ENCODE measurements at regions not wholly inside any gene's neighbourhood (a gene's known extent, or its start where the extent isn't known, plus 50 kb on each side); places are given as distances from the start of the nearest gene placed in this dataset.

DNA sequence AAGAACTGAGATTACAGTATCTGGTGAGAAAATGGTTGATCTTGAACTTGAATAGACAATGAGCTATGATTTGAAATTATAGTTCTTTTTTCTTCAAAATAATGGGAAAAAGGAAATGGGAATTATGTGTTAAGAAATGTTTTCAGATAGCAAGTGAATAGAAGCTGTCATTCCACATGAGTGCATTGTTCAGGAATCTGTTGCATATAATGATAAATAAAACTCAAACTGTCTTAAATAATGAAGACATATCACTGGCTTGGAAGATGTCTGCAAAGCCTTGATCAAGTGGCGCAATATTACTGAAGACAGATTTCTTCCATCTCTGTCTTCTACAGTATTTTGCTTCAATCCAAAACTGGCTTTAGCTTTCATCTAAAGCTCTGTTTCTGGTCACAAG lies 479.3 kb upstream of the ZFP42 start:
- Histone ChIP-seq H3K27me3 (no peaks in the 10 kb centered on the region), H3K4me2 (no peak overlapping the region), H3K9ac (no peak overlapping the region), H3K27ac (no peak overlapping the region), H3K9me3 (ENCODE audit: low read depth) (no peaks in the 10 kb centered on the region), H3K4me3 (no peak overlapping the region), H3K4me1 (no peaks in the 10 kb centered on the region), H2AFZ (replicated peaks) (no peak overlapping the region), H4K20me1 (ENCODE audit: low read depth) (no peaks in the 10 kb centered on the region), H3F3A (ENCODE audit: low read depth) (no peaks in the 10 kb centered on the region), H3K36me3 (no peaks in the 10 kb centered on the region), H3K79me2 (ENCODE audit: low read depth) (no peaks in the 10 kb centered on the region)
- TF ChIP-seq, protein P1, sequence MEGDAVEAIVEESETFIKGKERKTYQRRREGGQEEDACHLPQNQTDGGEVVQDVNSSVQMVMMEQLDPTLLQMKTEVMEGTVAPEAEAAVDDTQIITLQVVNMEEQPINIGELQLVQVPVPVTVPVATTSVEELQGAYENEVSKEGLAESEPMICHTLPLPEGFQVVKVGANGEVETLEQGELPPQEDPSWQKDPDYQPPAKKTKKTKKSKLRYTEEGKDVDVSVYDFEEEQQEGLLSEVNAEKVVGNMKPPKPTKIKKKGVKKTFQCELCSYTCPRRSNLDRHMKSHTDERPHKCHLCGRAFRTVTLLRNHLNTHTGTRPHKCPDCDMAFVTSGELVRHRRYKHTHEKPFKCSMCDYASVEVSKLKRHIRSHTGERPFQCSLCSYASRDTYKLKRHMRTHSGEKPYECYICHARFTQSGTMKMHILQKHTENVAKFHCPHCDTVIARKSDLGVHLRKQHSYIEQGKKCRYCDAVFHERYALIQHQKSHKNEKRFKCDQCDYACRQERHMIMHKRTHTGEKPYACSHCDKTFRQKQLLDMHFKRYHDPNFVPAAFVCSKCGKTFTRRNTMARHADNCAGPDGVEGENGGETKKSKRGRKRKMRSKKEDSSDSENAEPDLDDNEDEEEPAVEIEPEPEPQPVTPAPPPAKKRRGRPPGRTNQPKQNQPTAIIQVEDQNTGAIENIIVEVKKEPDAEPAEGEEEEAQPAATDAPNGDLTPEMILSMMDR (IDR thresholded peaks at IDR 0.05), result no peak
- TF ChIP-seq EZH2 (IDR thresholded peaks at IDR 0.05) (no peak), EZH2phosphoT487 (IDR thresholded peaks at IDR 0.05) (no peak)
- no peak overlapping the region for H3K27ac Mint-ChIP-seq
- H3K36me3 Mint-ChIP-seq, result no peaks in the 10 kb centered on the region
- no peaks in the 10 kb centered on the region for H3K27me3 Mint-ChIP-seq (ENCODE audit: insufficient read depth, low read depth)
- H3K4me1 Mint-ChIP-seq, result no peaks in the 10 kb centered on the region
- no peak overlapping the region for H3K4me3 Mint-ChIP-seq
- DNase-seq (ENCODE audit: low spot score), result no peak
- H3K9me3 Mint-ChIP-seq, result peaks cover under 1% of the 10 kb centered on the region

DNA sequence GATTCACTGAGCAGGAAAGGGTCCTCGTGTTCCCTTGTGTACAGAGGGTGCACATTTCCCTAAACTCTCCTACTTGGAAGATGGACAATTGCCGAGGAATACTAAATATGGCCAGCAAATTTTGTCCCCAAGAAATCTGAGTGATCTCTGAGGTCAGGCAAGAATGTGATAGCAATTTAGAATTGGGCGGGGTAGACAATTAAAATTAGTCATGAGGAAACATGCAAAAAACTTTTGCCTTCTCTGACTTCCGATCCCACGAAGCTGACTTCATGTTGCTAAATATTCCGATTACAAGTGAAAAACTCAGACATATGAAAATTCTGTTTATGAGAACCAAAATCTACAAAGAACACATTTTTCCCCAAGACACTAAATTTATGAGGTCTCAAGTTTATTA lies 453.9 kb upstream of the ZFP42 start:
- no peak for DNase-seq (ENCODE audit: low spot score)
- H3K27ac ChIP-seq, result no peak overlapping the region
- H3K9ac ChIP-seq, result no peak overlapping the region
- H3F3A ChIP-seq (ENCODE audit: low read depth), result no peaks in the 10 kb centered on the region
- Mint-ChIP-seq H3K4me1 (peaks cover 6% of the 10 kb centered on the region), H3K36me3 (no peaks in the 10 kb centered on the region), H3K4me3 (no peak overlapping the region), H3K27me3 (ENCODE audit: insufficient read depth, low read depth) (no peaks in the 10 kb centered on the region), H3K9me3 (no peaks in the 10 kb centered on the region), H3K27ac (no peak overlapping the region)
- no peaks in the 10 kb centered on the region for H3K9me3 ChIP-seq (ENCODE audit: low read depth)
- H3K27me3 ChIP-seq, result no peaks in the 10 kb centered on the region
- H3K4me3 ChIP-seq, result no peak overlapping the region
- no peaks in the 10 kb centered on the region for H3K79me2 ChIP-seq (ENCODE audit: low read depth)
- H3K4me2 ChIP-seq, result no peak overlapping the region
- H4K20me1 ChIP-seq (ENCODE audit: low read depth), result no peaks in the 10 kb centered on the region
- H2AFZ ChIP-seq (replicated peaks), result no peak overlapping the region
- H3K36me3 ChIP-seq, result no peaks in the 10 kb centered on the region
- peaks cover 9% of the 10 kb centered on the region for H3K4me1 ChIP-seq
- no peak for TF ChIP-seq EZH2 (IDR thresholded peaks at IDR 0.05)
- TF ChIP-seq, protein P1 (IDR thresholded peaks at IDR 0.05), result no peak
- no peak for TF ChIP-seq EZH2phosphoT487 (IDR thresholded peaks at IDR 0.05)

DNA sequence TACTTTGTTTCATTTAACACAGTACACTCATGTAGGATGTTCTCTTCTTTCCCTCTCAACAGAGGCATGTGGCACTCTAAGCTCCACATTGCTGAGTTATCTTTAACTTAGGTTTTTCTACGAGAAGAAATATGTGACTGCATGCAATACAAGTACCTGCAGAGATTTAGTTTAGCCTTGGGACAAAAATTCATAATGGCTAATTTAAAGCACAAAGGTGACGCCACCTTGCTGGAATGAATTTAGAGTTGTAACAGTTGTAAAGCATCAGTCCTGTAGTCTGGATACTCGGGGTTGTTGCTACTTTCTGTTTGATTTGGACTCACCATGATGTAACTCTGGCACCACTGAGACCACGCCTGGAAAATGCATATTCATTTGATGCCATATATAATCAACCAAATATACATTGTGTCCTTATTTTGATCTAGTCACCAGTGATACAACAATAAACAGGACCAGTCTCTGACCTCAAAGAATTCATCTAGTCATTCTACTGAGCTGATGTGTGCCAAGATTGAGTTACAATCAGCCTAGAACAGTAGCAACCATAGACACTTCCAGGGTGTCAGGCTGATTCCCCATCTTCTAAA lies 451.0 kb upstream of the ZFP42 start:
- Histone ChIP-seq H4K20me1 (ENCODE audit: low read depth) (no peaks in the 10 kb centered on the region), H3K27ac (no peak overlapping the region), H3F3A (ENCODE audit: low read depth) (no peaks in the 10 kb centered on the region), H3K9me3 (ENCODE audit: low read depth) (no peaks in the 10 kb centered on the region), H3K27me3 (no peaks in the 10 kb centered on the region), H3K9ac (no peak overlapping the region), H3K4me3 (no peak overlapping the region), H2AFZ (replicated peaks) (no peak overlapping the region), H3K36me3 (no peaks in the 10 kb centered on the region), H3K4me2 (no peak overlapping the region), H3K79me2 (ENCODE audit: low read depth) (no peaks in the 10 kb centered on the region), H3K4me1 (peaks cover 9% of the 10 kb centered on the region)
- Mint-ChIP-seq H3K27me3 (ENCODE audit: insufficient read depth, low read depth) (no peaks in the 10 kb centered on the region), H3K27ac (no peak overlapping the region), H3K4me1 (peaks cover 6% of the 10 kb centered on the region), H3K36me3 (no peaks in the 10 kb centered on the region), H3K4me3 (no peak overlapping the region), H3K9me3 (no peaks in the 10 kb centered on the region)
- TF ChIP-seq EZH2phosphoT487 (IDR thresholded peaks at IDR 0.05) (no peak), EZH2 (IDR thresholded peaks at IDR 0.05) (no peak)
- DNase-seq (ENCODE audit: low spot score), result no peak

DNA sequence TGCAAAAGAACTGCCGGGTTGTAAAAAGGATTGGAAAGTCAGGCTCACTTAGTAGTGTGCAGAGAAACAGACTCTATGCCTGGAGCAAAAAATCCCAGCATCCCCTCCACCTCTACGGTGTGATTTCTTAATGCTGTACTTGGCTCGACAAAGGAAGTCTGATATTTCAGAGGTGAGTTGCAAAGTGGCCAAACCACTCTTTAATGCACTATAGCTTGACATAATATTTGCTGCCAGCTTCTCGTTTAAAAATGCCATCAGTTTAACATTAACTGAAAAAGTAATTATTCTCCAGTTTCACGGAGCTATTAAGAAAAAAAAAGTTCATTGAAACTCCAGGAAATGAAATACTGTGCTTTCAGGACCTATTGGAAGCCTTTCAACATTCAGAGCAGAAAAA lies 448.3 kb upstream of the ZFP42 start:
- Mint-ChIP-seq H3K4me1 (peaks cover 4% of the 10 kb centered on the region), H3K36me3 (no peaks in the 10 kb centered on the region), H3K4me3 (no peak overlapping the region), H3K27me3 (ENCODE audit: insufficient read depth, low read depth) (no peaks in the 10 kb centered on the region), H3K27ac (no peak overlapping the region), H3K9me3 (peaks cover 6% of the 10 kb centered on the region)
- Histone ChIP-seq H3K4me3 (no peak overlapping the region), H3F3A (ENCODE audit: low read depth) (no peaks in the 10 kb centered on the region), H3K4me1 (no peaks in the 10 kb centered on the region), H4K20me1 (ENCODE audit: low read depth) (no peaks in the 10 kb centered on the region), H3K4me2 (no peak overlapping the region), H3K9ac (no peak overlapping the region), H3K27me3 (no peaks in the 10 kb centered on the region), H3K79me2 (ENCODE audit: low read depth) (no peaks in the 10 kb centered on the region), H3K9me3 (ENCODE audit: low read depth) (no peaks in the 10 kb centered on the region), H3K36me3 (no peaks in the 10 kb centered on the region), H2AFZ (replicated peaks) (no peak overlapping the region), H3K27ac (no peak overlapping the region)
- TF ChIP-seq EZH2phosphoT487 (IDR thresholded peaks at IDR 0.05) (no peak), EZH2 (IDR thresholded peaks at IDR 0.05) (no peak)
- TF ChIP-seq, protein P1 (IDR thresholded peaks at IDR 0.05), result no peak
- no peak for DNase-seq (ENCODE audit: low spot score)

Data from neural progenitor cell (in vitro differentiated cells).